Hepatic stellate cell (primary cell): ENCODE measurements at regions not wholly inside any gene's neighbourhood (a gene's known extent, or its start where the extent isn't known, plus 50 kb on each side); places are given as distances from the start of the nearest gene placed in this dataset.

ENCODE experiments used
- DNase-seq: peaks from one replicate; pipeline ENCODE4 v3.0.0; 2011; ENCODE audit warnings: low spot score

DNA sequence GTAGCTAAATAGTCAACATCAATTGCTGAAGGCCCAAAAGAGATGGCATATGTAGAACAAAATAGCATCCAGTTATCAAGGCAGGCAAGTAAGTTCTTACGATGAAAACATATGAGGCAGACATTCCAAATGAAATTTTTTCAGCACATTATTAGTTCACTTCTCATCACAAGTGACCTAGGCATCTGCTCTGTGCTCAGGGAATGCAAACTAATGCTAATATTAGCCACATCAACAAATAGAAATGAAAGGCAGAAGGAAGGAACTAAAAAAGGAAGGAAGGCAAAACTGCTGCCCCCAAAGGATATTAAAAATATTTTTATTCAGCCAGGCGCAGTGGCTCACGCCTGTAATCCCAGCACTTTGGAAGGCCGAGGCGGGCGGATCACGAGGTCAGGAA, 51.2 kb upstream of the ROCK1 start:
- no peak for DNase-seq

DNA sequence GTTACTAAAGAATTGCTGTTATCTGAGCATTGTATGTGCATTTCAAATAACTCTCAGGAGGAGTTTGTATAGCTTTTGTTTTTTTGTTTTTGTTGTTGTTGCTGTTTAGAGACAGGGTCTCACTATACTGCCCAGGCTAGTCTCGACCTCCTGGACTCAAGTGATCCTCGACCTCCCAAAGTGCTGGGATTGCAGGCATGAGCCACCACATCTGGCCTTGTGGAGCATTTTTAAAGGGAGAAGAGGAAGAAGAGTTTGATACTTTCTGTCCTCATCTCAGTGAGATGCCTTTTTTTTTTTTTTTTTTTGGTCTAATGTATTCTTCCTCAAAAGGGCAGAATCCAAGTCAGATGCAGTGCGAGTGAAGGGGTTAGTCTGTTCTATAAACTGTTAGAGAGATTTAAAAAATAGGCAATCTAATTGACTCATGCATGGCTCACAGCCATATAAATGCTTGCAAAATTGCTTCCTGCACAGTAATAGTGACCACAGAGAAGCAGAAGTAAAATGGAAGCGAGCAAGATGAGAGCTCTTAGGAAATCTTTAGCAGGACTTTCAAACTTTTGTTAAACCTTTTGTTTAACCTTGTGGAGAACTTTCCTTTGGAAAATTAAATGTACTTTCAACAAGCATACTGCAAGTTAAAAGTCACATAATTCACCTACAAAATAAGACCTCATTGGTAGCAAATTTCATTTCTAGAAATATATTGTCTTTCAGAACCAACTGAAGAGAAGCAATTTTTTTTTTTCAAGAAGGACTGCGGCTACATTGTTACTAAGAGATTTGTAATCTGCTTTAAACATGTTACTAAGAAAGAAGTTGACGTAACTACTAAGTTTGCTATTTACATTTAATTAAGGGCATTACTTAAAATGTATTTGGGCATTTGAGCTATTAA, 52.3 kb upstream of the ROCK1 start:
- peak; percentile 60 for DNase-seq

DNA sequence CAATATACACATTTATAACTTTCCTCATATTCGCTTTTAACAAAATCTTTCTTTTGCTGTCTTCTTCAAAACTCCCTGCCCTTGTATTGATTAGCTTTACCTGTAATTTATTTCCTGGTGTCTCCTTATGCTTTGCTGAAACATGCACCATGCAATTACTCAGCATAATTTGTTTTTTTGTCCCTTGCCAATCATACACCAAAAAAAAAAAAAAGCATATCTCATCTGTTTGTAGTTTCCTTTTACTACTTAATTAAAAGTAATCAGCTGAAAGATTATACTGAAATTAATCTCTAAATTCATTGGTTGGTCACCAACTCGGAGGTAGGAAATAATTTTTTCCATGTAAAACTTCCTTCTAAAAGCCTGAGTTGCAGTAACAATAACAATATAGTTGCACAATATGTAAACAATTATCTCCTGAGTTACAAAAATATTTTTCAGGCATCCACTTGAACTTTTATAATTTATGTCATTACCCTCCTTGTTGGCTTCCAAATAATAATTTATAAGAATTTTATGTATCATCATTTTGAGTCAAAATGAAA, 53.0 kb upstream of the ROCK1 start:
- no peak for DNase-seq

DNA sequence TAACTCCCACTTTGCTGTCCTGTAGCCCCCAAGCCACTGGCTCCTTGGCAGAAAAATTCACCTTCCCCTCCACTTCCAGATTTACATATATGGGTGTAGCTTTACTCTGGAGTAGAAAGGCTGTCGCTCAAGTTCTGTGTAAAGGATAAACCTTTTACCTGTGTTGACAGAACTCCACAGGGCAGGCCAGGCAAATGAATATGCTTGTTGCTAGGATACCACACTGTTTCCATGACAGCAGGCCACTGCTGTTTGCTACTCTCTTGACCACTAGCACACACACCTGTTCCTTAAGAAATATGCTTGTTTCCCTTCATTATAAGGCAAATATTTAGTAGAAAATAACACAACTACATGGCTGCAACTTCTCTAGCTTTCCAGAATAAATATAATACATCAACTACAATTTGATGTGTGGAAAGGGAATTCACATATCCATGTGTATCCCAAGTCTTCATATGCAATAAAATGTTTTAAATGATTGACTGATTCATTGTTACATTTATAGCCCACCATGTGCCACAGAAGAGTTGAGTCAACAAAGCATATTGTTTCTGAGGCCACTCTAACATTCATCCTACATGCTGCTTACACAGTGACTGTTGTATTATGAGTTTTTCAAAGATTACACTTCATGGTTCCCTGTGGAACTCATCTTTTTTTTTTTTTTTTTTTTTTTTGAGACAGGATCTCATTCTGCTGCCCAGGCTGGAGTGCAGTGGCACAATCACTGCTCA, 56.2 kb upstream of the ROCK1 start:
- no peak for DNase-seq

DNA sequence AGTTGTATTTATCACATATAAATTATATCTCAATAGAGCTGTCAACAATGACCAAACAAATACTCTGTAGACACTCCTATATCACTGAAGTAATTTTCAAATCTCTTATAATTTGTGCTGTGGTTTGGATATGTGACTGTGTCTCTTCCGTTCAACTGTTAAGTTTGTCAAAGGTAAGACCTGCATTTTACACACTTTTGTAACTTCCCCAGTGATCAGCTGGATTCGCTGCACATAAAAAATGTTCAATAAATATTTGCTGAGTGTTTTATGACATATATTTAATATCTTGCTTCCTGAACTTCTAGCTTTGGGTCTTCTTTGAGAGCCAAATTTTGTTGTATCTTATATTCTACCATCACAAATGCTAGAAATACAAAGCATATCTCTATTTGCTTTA, 57.3 kb upstream of the ROCK1 start:
- no peak for DNase-seq

DNA sequence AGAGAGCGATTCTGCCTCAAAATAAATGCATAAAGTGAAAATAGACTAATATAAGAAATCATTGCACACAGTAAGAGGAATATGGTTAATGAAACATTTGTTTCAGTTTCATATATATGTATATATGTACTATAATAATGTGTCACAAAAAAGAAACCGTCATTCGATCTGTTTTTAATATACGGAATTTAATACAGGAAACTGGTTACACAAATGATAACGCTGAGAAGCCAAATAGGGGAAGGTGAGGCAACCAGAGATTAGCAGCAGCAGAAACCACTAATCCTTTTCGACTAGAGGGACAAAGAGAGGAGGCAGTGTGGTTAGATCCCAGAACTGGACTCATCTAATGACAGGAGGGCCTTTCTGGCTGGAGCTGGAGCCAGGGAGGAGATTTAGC, 64.2 kb upstream of the GREB1L start:
- no peak for DNase-seq

GRCh38 chr18:21179590-21180220, 62.3 kb upstream of the GREB1L start:
- peak; percentile 52 for DNase-seq

- no peak for DNase-seq
These were observed 61.4 kb upstream of the GREB1L start for GRCh38 chr18:21180588-21180987.

DNA sequence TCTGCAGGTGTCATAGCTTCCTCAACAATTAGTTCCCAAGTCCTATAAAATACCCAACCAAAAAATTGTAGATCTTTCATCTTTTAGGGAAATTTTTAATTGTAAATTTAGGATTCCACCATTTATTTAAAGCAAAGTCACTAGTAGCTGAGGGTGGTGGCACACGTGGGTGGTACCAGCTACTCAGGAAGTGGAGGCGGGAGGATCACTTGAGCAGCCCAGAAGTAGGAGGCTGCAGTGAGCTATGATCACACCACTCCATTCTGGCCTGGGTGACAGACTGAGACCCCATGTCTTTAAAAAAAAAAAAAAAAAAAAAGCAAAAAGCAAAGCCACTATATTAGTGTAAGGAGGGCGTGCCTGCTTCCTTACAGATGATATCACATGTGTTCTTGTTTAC, 60.3 kb upstream of the GREB1L start:
- no peak for DNase-seq

- DNase-seq: no peak
These were observed 58.4 kb upstream of the GREB1L start for GRCh38 chr18:21183670-21184069.

DNA sequence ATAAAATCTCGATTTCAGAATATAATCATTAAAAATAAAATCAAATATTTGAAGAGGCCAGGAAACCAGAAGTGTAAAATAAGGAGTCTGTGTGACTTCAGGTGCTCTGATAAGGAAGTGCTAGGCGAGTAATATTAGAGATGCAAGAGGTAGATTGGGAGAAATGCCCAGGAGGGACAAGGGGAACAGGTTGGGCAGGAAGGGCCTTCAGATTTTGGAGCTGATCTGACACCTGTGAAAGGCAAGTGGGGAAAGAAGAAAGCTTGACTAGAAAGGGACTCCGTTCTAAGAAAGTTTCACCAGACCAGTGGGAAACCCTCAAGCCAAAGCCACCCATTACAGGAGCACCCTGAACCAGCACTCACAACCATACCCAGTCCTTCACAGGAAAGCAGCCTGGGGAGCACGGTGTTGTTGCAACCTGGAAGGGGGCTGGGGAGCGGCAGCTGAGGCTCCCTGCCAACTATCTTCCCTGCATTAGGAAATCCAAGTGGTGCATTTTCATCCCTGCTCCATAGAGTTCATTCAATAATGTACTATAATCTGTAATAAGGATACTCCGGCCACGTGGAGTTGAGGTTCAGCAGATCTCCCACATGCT, 57.5 kb upstream of the GREB1L start:
- no peak for DNase-seq

DNA sequence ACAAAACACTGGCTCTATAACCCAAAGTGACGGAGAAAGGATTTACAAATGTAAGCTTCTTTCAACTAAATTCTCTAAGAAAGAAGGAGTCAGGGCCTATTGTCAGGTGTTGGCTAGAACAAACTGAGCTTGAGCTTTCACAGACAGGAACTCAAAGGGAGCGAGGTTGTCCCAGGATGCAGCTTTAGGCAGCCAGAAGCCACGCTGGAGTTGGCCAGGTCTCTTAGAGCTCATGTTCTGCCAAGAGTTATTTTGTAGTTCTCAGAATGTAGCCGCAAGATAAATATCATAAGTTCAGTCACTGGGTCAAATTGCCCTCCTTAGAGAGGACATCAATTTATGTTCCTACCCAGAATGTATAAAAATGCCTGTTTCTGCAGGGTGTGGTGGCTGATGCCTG, 54.1 kb upstream of the GREB1L start:
- no peak for DNase-seq

DNA sequence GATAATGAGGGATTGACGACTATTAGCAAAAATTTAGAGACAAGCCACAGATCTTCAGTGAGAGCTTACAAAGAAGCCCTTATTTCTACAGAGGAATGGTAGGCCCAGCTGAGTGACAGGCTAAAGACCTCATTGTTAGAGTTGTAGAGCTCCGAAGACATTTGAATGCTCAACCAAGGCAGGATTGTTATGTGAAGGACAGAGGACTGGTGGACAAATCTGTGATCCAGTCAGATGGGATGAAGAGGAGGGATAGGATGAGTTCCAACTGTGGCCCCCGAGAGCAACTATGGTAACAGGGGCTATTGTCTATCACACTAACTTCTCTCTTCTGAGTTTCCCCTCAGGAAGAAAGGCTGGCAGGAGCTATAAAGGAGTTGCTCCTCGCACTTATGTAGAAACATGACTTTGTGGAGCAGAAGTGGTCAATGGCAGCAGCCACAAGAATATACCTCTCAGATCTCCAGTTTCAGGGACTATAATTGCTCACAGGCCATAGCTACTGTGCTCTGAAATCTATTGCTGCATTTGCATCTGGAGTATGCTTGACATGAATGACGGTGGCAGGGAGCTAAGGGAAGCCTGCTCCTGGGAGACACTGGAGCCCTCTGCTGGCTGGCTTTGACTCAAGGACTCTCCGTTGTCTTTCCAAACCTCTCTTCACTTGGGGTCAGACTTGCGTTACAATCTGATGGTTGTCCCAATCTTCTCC, 50.3 kb upstream of the GREB1L start:
- DNase-seq: peak; percentile 67
